OCI-LY3 (cell line): ENCODE measurements at regions not wholly inside any gene's neighbourhood (a gene's known extent, or its start where the extent isn't known, plus 50 kb on each side); places are given as distances from the start of the nearest gene placed in this dataset.

ENCODE experiments used
- H2AFZ ChIP-seq: fragments of 200-600, 300-600 bp; shearing (Covaris generic); 2 replicates; pipeline ENCODE4 v1.6.0; 2014; ENCODE audit warnings: antibody characterized with exemption, low read depth, low read length
- H3K27ac ChIP-seq: fragments of 200-600, 300-600 bp; sonication (generic); 2 replicates; pipeline ENCODE4 v1.5.1; 2014; ENCODE audit warnings: mild to moderate bottlenecking, low read length, moderate library complexity, mixed read lengths
- H3K27me3 ChIP-seq: fragments of 200-600, 300-600 bp; sonication (generic); 2 replicates; pipeline ENCODE4 v1.6.1; 2014; ENCODE audit warnings: low read depth, low read length, mixed read lengths
- H3K36me3 ChIP-seq: fragments of 200-600, 300-600 bp; sonication (generic); replicated peaks from 2 replicates; pipeline ENCODE3; 2014; ENCODE audit warnings: low read depth, low read length, mixed read lengths
- H3K4me1 ChIP-seq: fragments of 300-600, 200-600 bp; sonication (generic); 2 replicates; pipeline ENCODE4 v1.6.1; 2014; ENCODE audit warnings: low read length, mixed read lengths
- H3K4me2 ChIP-seq: fragments of 200-600, 300-600 bp; sonication (generic); 2 replicates; pipeline ENCODE4 v1.6.1; 2014; ENCODE audit warnings: low read length, mixed read lengths
- H3K4me3 ChIP-seq: fragments of 300-600, 200-600 bp; sonication (generic); 2 replicates; pipeline ENCODE4 v1.5.1; 2014; ENCODE audit warnings: antibody characterized with exemption, mild to moderate bottlenecking, low read length, moderate library complexity
- H3K79me2 ChIP-seq: fragments of 300-600, 200-600 bp; shearing (Covaris generic); 2 replicates; pipeline ENCODE4 v1.6.1; 2014; ENCODE audit warnings: mild to moderate bottlenecking, low read length, mixed read lengths
- H3K9ac ChIP-seq: fragments of 300-600, 200-600 bp; shearing (Covaris generic); 2 replicates; pipeline ENCODE4 v1.6.0; 2014; ENCODE audit warnings: mild to moderate bottlenecking, low read length, moderate library complexity
- H3K9me3 ChIP-seq: fragments of 200-600, 300-600 bp; shearing (Covaris generic); 2 replicates; pipeline ENCODE4 v1.6.1; 2014; ENCODE audit warnings: low read length, mixed read lengths; ENCODE audit not compliant: insufficient read depth
- H4K20me1 ChIP-seq: fragments of 200-600, 300-600 bp; sonication (generic); 2 replicates; pipeline ENCODE4 v1.6.1; 2016; ENCODE audit warnings: low read length, mixed read lengths; ENCODE audit not compliant: insufficient read depth
- CTCF ChIP-seq: fragments of 200-600, 300-600 bp; sonication (generic); IDR thresholded peaks from 2 replicates; pipeline ENCODE4 v1.5.1; 2014; ENCODE audit warnings: antibody characterized with exemption, low read length, low read depth
- EZH2phosphoT487 ChIP-seq: fragments of 200-600 bp; shearing (Covaris generic); IDR thresholded peaks from 2 replicates; pipeline ENCODE4 v1.6.1; 2018; ENCODE audit warnings: antibody characterized with exemption, mixed run types, low read depth

DNA sequence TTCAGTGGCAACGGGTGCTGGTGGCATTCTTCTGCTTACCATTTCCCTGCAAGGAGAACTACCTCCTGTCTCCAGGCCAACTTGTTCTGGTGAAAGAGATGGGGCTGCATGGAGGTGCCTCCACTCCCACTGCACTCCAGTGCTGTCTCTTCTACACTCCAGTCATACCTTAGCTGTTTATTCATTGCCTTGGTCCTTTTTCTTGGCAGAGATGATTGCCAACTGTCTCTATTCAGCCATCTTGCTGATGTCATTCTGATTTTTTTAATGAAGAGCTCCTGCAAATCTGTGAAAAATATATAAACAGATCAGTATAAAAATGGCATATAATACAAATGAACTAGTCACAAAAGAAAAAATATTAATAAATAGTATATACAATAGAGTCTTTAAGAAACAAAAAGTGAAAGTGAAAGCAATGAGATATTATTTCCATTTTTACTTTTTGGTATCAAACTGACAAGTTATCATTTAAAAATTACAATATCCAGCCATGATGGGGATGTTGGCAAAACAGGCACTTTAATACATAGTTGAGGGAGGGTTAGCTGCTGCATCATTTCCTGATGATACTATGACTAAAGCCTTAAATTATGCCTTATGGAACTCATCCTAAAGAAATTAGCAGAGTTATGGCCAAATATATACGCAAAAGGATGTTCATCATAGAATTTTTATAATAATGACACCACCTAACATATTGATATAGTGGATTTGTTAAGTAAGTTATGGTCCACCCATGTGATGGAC is 109.4 kb downstream of the CARTPT start:
- Histone ChIP-seq H3K36me3 (no peaks in the 10 kb centered on the region), H3K4me2 (no peak overlapping the region), H3K79me2 (no peaks in the 10 kb centered on the region), H3K4me3 (no peak overlapping the region), H2AFZ (no peak overlapping the region), H3K4me1 (peaks cover 5% of the 10 kb centered on the region), H3K27ac (no peak overlapping the region), H3K9me3 (no peaks in the 10 kb centered on the region), H4K20me1 (no peaks in the 10 kb centered on the region), H3K9ac (no peak overlapping the region), H3K27me3 (no peaks in the 10 kb centered on the region)
- TF ChIP-seq CTCF (no peak), EZH2phosphoT487 (no peak)

GRCh38 chr5:71829206-71829605 is 110.1 kb downstream of the CARTPT start:
- Histone ChIP-seq H3K4me2 (no peak overlapping the region), H3K79me2 (no peaks in the 10 kb centered on the region), H3K9me3 (no peaks in the 10 kb centered on the region), H4K20me1 (no peaks in the 10 kb centered on the region), H3K4me3 (no peak overlapping the region), H2AFZ (no peak overlapping the region), H3K36me3 (no peaks in the 10 kb centered on the region), H3K27ac (no peak overlapping the region), H3K9ac (no peak overlapping the region), H3K4me1 (peaks cover 5% of the 10 kb centered on the region), H3K27me3 (no peaks in the 10 kb centered on the region)
- TF ChIP-seq CTCF (no peak), EZH2phosphoT487 (no peak)

GRCh38 chr5:71830681-71831539 is 111.8 kb downstream of the CARTPT start:
- H3K9me3 ChIP-seq, result no peaks in the 10 kb centered on the region
- TF ChIP-seq EZH2phosphoT487 (no peak), CTCF (no peak)
- no peak overlapping the region for H3K4me3 ChIP-seq
- H3K79me2 ChIP-seq, result no peaks in the 10 kb centered on the region
- H3K27ac ChIP-seq, result no peak overlapping the region
- peaks cover 5% of the 10 kb centered on the region for H3K4me1 ChIP-seq
- H3K4me2 ChIP-seq, result no peak overlapping the region
- no peaks in the 10 kb centered on the region for H4K20me1 ChIP-seq
- H3K9ac ChIP-seq, result no peak overlapping the region
- H2AFZ ChIP-seq, result no peak overlapping the region
- H3K36me3 ChIP-seq, result no peaks in the 10 kb centered on the region
- no peaks in the 10 kb centered on the region for H3K27me3 ChIP-seq
